Activated CD8-positive, alpha-beta memory T cell treated with anti-CD3 and anti-CD28 coated beads for 24 hours (primary cell): ENCODE measurements at regions not wholly inside any gene's neighbourhood (a gene's known extent, or its start where the extent isn't known, plus 50 kb on each side); places are given as distances from the start of the nearest gene placed in this dataset.
"Not testable (repeated sequence)": the region's sequence is repeated elsewhere in the genome, so short reads cannot be mapped to it uniquely, and the experiment has no call there.

Experiments
- DNase-seq: peaks from one replicate; pipeline ENCODE4 v3.0.0-alpha.2; 2020

DNA sequence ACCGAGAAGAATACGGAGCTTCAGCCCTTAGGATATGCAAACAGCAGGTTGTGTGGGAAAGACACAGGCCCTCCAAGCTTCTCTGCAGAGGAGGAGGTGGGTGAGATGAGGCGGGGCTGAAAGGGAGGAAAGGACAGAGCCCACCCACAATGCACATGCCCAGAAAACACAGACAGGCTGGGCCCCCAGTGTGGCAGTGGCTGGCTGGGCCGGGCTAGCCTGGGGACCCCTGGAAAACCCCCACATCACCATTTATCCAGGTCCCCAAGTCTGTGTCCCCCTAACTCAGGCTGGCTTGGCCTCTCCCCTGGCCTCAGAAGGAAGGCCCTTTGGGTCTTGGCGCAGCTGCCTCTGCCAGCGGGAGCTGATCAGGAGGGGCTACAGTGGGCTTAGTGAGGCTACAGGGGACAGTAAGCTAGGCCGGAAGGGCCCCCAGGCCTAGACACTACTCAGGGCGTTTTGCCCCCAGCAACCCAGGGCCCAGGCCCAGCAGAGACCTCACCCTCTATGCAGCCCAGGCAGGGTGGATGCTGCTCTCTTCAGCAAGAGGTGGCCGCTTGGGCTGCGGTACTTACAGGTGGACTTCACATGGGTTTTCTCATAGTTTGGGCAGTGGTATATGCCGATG, 119.5 kb downstream of the TUBA3C start:
- DNase-seq, result no peak

GRCh38 chr13:19061278-19061677, 120.3 kb downstream of the TUBA3C start:
- no peak for DNase-seq

DNA sequence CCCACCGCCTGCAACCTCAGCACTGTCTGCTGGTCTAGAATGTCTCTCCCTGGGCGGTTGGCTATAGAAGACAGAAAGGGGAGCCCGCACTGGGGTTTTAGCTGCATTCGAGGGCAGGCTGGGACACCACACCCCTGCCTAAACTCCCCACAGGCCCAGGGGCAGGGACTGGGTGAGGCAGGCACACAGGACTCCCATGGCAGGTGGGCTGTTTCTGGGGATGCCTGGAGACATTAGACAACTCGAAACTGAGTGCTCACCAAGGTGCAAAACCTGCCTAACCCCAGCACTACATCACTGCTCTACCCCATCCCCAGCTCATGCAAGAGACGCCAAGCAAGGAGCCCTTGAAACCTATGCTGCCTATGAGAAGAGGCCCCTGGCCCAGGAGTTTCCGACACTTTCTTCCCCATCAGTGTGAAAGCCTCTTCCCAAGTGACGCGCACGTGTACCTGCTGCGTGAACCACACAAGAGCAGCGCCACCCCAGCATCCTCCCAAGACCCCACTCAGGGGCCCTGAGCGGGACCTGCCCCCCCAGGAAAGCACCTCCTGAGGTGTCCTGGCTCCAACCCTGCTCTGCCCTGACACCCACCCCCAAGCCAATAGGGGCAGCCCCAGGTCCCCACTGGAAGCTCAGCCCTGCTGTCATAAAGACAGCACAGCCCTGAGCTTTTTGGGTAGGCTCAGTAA, 121.2 kb downstream of the TUBA3C start:
- DNase-seq, result no peak

DNA sequence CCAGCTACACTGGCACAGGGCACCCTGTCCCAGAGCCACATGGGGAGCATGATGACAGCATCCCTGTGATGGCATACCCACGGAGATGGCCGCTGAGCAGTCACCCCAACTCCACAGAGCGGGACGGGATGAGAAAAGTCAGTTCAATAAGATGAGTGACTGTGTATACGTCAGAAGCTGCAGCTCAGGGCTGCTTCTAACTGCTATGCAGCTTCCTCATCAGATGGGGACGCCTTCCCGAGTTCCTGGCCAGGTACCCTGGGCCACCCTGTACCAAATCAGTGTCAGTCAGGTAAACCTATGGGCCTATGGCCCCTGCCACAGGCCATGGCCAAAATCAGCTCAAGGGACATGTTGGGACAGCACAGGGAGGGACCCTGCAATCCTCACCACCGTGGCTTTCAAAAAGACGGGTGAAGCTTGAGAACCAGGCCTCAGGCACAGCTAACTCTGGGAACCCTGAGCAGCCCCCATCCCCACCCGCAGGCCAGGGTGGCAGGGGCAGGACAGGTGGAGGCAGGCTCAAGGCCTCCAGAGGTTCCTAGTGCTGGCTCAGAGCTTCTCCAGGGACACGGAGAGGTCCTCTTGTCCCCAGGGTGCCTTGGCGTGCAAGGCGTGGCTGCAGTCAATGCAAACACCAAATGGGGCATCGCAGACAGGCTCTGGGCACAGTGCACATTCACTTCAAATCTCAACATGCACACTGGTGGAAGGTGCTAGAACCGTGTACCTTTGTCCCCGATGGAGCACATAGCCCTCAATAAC, 122.4 kb downstream of the TUBA3C start:
- DNase-seq, result no peak

DNA sequence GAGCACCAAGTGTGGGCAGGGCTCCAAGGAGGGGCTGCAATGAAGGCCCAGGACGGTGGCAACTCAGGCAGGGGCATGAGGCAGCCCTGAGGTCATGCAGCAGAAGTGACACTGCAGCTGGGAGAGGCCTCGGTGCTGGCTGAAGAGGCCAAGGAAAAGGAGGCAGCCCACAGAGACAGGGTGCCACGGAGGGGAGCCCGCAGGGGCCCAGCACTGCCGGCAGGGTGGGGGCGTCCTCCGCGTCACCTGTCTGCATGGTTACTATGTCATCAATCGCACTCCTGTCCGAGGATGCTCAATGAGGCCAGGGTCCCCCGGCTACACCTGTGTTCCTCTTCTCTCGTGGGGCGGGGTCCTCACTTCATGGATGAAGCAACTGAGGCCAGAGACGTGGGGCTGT, 123.1 kb downstream of the TUBA3C start:
- DNase-seq, result no peak

DNA sequence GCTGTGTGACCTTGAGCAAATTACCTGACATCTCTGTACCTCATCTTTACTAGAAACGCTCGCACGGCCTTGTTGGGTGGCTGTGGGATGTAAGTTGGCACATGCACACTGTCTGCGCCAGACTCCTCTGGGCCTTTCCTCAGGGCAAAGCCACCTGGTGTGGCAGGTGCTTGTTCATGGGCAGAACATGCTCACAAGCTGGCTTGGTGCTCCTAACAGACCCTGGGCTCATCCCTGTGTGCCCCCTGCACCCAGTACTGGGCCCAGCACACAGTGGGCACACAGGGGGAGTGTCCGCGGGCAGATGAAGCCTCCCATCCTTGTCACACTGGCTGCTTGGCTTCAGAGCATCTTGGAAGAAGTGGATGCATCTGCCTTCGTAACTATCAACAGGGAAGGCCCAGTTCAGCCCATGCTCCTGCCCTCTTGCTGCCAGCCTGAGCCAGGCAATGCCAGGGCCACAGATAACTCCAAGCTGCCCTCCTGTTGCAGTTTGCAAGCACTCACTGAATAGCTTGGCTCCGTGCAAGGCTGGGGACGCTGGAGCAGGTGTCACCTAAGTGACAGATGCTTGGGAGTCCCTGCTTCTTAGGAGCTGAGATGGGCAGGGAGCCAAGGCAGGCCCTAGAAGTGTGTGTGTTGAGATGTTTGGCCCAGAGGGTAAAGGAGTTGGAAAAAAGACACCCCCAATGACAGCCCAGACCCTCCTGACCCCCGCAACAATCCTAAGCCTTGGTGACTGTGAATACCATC, 123.9 kb downstream of the TUBA3C start:
- DNase-seq, result no peak

GRCh38 chr13:19056984-19057490, 124.6 kb downstream of the TUBA3C start:
- no peak for DNase-seq

- no peak for DNase-seq
These were observed 125.2 kb downstream of the TUBA3C start for GRCh38 chr13:19056355-19056880.

- no peak for DNase-seq
These were observed 126.0 kb downstream of the TUBA3C start for GRCh38 chr13:19055611-19056010.

DNA sequence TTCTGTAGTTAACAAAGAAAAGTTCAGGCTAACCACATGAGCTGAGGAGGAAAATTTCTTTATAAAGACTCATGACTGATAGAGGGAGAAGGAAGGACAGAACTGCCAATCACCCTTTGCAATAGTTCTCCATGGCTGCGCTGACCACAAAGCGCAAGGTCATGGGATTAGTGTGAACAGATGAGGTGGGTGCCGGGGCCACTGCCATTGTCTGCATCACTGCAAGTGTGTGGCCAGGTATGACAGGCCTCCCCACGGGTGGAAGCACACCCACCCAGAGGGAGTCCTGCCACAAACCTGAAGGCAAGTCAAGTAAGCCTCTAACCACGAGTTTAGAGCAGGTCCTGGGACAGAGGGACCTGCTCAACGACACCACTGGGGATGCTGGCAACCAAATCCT, 128.1 kb downstream of the TUBA3C start:
- no peak for DNase-seq

GRCh38 chr13:19052931-19053330, 128.7 kb downstream of the TUBA3C start:
- no peak for DNase-seq

DNA sequence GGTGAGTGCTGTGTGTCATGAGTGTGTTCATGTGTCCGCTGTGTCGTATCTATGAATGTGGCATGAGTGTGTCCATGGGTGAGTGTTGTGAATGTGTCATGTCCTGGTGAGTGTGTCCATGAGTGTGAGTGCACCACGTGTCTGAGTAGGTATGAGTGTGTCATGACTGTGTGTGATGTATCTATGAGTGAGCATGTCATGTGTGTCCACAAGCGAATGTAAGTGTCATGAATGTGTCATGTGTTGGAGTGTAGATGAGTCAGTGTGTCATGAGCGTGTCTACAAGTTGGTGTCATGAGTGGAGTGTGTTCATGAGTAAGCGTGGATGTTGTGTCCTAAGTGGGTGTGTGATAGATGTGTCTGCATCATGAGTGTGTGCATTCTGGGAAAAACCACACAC, 129.4 kb downstream of the TUBA3C start:
- DNase-seq, result no peak

DNA sequence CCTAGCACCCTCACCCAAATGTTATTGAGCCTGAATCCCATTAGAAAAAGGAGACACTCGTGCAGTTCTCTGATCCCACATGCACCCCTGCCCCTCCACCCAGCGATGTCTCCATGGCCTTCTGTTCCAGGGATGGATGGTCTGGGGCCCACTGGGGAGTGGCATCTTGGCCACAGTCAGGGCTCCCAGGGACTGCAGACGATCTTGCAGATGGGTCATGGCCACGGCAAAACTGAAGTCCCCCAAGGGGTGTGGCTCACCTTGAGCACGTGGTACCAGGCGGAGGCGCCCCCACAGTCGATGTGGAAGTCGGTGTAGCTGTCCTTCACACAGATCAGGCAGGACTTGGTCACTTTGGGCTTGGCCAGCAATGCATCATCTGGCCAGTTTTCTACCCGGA, 130.7 kb downstream of the TUBA3C start:
- DNase-seq, result no peak

GRCh38 chr13:19049624-19050023, 132.0 kb downstream of the TUBA3C start:
- DNase-seq, result not testable (repeated sequence)

DNA sequence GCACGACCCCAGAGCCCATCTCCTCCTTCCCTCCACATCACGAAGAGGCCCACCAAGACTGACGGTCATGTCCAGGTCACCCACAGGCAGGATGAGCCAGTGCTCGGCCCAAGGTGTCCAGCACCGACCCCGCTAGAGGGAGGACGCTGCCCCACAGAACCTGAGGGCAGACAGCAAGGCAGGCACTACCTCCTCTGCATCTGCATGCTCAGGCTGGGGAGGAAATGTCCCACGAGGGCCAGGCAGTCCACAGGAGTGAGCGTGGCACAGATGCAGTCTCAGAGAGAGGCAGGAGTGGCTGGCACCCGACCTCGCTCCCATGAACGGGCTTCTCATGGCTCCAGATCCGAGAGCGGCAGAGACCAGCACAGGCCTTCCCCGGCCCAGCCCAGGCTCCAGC, 133.2 kb downstream of the TUBA3C start:
- no peak for DNase-seq

- no peak for DNase-seq
These were observed 158.5 kb downstream of the TUBA3C start for GRCh38 chr13:19023115-19023514.

- DNase-seq, result no peak
These were observed 160.6 kb downstream of the TUBA3C start for GRCh38 chr13:19020988-19021387.

DNA sequence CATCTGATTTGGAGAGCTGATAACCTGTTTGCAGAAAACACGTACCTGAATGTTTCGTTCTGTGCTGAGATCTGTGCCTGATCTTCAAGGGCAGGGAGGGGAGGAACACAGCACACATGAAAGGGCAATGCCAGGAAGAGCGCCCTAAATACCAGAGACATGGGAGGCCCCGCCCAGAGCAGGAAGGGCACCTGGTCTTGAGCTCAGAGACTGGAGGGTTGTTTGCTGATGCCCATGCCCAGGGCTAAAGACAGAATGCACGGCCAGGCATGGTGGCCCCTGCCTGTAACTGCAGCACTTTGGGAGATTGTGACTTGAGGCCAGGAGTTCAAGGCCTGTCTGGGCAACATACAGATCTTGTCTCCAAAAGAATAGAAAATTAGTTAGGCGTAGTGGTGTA, 183.2 kb downstream of the TUBA3C start:
- DNase-seq, result no peak

- no peak for DNase-seq
These were observed 185.0 kb downstream of the TUBA3C start for GRCh38 chr13:18996627-18997051.

GRCh38 chr13:18996221-18996620, 185.4 kb downstream of the TUBA3C start:
- no peak for DNase-seq

GRCh38 chr13:18995259-18995873, 186.3 kb downstream of the TUBA3C start:
- DNase-seq, result no peak

DNA sequence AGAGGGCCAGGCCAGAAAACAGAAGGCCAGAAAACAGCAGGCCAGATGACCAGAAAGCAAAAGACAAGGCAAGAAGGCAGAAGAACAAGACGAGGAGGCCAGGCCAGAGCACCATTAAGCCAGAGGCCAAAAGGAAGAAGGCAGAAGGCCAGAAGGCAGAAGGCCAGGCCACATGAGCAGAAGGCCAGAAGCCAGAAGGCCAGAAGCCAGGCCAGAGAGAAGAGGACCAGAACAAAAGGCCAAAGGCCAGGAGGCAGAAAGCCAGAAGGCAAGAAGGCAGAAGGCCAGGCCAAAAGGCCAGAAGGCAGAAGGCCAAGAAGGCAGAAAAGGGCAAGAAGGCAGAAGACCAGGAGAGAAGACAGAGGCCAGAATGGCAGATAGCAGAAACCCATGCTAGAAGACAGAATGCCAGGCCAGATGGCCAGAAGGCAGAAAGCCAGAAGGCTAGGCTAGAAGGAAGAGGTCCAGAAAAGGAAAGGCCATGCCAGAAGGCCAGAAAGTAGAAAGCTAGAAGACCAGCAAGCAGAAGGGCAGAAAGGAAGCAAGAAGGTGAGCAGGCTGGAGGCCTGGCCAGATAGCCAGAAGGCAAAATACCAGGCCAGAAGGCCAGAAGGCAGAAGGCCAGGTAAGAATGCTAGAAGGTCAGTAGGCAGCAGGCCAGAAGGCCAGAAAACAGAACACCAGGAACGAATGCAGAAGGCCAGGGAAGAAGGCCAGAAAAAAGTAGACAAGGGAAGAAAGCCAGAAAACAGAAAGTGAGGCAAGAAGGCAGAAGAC, 187.6 kb downstream of the TUBA3C start:
- DNase-seq, result no peak
